SHP77 treated with DMSO at 0.1 percent for 48 hours (cell line): ENCODE measurements at regions not wholly inside any gene's neighbourhood (a gene's known extent, or its start where the extent isn't known, plus 50 kb on each side); places are given as distances from the start of the nearest gene placed in this dataset.

ENCODE experiments used
- DNase-seq: peaks from one replicate; lab custom pipeline; 2025; lab: John Stamatoyannopoulos, UW

GRCh38 chr14:80378084-80378690 lies 166.9 kb upstream of the DIO2 start:
- no peak for DNase-seq

GRCh38 chr14:80364816-80365215 lies 153.5 kb upstream of the DIO2 start:
- no peak for DNase-seq

DNA sequence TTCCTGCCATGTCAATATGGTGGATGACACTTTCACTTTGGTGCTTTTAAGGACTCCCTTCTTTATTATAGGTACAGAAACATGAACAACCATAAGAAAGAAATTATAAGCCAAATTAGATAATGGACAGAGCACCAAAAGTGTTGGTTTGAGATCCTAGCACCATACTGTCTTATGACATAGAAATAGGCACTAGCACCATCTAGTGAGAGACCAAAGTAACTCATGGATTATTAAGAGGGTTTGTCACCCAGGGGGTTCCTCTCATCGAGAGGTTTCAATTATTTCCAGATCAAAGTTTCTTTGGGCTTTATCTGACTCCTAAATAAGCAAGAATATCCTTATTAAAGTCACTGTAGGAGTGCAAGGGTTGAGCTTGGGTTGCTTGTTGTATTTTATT lies 153.0 kb upstream of the DIO2 start:
- no peak for DNase-seq

GRCh38 chr14:80358112-80358511 lies 146.8 kb upstream of the DIO2 start:
- no peak for DNase-seq

DNA sequence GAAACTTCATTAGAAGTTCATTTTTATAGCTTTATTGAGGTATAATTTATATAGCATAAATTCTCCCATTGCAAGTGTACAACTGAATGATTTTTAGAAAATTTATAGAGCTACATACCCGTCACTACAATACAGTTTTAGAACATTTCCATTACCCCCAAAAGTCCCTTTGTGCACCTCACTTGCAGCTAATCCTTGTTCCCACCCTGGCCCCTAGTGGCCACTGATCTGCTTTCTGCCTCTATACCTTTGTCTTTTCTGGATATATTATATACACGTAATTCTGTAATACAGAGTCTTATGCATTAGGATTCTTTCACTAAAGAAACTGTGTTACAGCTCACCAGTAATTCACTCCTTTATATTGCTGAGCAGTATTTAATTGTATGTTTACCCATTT lies 145.1 kb upstream of the DIO2 start:
- no peak for DNase-seq

DNA sequence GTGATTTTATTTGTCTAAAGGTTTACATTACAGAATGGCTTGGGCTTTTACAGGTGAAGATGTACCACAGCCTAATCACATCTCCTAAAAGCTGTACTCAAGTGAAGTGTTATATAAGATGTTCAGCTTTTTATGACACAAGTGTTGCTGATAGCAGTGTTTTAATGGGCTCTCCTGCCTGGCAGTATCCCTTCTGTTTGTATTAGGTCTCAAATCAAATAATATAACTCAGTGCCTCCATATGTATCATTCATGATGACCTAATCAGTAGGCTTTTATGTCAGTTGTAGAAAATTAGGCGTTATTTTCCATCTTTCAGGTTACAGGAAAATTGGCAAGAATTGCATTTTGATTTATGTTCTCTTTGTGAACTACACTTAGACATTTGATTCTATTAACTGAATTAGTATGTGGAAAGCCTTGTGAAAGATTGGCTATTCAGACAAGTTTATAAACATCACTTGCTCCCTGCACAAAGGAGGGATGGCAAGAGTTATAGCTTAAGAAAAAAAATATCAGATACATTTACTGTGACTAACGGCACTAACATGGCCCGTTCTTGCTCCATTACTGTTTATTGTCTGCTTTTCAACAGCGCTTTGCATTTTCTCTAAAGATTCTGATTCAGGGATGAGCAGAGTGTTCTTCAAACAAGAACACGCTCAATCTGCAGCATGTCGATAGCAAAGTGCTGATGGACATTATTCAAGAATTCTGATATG lies 143.7 kb upstream of the DIO2 start:
- no peak for DNase-seq

- DNase-seq = no peak
Observed at GRCh38 chr14:80352471-80352870, 141.2 kb upstream of the DIO2 start.

- DNase-seq = no peak
Observed at GRCh38 chr14:80350707-80351106, 139.4 kb upstream of the DIO2 start.

DNA sequence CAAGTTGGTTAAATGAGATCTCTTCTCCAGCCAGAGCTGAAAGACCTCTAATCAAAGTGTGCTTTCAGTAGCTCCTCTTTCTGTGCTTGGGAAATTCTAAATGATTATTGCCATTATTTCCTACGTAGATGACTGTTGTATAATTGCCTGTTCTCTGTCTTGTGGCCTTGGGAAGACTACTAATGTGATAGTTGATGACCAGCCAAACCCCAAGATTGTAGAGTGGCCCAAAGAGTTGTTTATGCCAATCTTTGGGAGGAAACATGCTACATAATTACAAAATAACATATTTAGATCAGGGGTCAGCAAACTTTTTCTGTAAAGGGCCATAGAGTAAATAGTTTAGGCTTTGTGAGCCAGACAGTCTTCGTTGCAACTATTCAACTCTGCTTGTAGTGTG lies 135.1 kb upstream of the DIO2 start:
- DNase-seq = no peak

DNA sequence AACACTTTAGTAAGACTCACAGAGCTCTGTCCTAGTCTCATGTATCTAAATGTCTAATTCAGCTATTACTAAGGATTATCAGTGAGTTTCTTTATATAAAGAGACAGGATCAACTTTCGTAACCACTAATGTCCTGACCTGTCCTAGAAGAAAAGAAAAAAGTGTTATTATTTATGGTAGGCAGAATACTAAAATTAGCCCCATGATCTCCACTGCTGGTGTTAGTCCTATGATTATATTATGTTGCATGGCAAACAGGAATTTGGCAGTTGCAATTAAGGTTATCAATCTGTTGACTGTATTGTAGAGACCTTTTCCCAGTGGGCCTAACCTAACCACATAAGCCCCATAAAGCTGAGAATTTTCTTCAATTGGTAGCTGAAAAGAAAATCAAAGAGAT lies 132.9 kb upstream of the DIO2 start:
- DNase-seq = no peak

DNA sequence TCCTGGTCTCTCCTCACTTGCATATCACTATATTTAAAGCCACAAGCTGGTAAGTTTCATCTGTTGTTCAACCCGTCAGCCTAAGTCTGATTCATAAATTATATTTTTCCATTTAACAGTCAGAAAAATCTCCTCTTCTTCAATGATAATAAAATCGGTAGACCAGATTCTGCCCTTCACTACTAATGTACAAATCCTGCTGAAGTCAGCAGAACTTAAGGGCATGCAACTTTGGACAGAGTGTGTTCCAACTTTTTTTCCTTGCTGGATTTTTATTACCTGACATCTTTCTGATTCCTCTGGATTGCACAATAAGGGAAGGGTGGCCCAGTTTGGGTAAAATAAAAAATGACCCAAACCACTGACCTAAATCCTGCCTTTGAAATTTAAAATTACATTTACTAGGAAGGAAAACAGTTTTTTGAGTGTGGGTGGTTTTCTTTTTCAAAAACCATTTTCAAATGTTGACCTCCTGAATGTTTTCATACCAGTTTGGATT lies 125.4 kb upstream of the DIO2 start:
- no peak for DNase-seq

DNA sequence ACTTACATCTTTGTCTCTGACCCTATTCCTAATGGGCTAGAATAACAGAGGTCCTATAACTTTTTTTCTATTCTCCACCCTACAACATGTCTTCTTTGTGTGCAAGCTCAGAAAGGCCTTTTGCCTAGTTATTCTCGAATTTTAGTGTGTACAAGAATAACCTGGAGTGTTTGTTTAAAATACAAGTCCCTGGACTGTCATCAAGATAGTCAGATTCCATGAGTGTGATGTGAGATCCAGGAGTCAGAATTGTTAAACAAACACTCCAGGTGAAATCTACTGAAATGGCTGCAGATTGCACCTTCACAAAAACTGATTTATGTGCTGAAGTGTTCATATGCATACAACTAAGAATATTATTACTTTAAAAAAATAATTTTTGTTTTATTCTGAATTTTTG lies 114.4 kb upstream of the DIO2 start:
- DNase-seq = no peak

DNA sequence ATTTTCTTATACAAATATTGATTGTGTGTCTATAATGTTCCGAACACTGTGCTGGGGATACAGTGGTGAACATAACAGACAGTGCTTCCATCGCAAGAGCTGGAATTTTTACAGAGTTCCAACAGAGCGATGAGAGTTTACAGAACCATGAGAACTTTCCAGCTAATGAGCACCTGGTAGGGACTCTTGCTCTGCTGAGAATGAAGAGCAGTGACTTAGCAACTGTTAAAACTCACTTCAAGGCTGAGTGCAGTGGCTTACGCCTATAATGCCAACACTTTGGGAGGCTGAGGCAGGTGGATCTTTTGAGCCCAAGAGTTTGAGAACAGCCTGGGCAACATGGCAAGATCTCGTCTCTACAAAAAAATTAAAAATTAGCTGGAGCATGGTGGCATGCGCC lies 113.8 kb upstream of the DIO2 start:
- DNase-seq = no peak

GRCh38 chr14:80324649-80325048 lies 113.3 kb upstream of the DIO2 start:
- DNase-seq = no peak

DNA sequence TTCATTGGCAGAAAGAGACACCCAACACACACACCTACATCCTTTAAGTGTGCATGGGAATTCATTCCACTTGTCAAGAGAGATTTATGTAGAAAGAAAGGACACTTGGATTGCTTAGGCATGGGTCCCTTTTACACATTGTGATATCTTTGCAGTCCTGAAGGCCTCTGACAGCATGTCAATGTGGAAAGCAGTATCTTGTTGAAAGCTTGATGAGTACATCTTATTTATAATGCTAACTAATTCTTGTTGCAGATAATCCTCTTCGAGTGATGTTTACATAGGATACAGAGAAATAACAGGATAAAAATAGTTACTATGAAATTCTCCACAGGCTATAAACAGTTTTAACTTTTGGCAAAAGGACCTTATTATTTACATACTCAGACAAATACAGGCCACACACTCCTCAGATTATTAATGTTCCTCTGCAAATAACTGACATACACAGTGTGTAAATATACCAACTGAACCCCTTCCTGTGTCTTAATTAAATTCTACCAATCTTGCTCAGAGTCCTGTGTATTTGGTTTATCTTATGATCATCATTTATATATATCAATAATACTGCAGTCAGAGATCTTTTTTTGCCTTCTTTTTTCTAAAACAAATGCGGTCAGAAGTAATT lies 111.8 kb upstream of the DIO2 start:
- no peak for DNase-seq

DNA sequence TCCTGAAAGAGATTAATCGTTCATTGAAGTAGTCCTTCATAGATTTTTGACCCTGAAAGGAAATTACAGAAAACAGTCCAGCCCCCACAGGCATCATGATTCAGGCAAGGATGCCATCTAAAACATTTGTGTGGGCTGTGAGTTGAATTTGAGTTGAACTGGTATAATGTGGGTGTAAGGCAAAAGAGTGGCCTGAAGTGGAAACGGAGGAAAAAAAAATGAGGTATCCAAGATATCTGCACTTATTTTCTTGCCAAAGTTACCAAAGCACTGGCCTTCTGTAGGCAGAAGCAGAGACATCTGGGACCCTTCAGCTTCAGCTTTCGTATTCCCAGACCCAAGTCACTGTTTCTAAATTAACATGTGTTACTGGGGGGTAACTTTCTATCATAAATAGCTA lies 105.1 kb upstream of the DIO2 start:
- no peak for DNase-seq

- no peak for DNase-seq
Observed at GRCh38 chr14:80315681-80316080, 104.4 kb upstream of the DIO2 start.

GRCh38 chr14:80313806-80314205 lies 102.5 kb upstream of the DIO2 start:
- DNase-seq = no peak

DNA sequence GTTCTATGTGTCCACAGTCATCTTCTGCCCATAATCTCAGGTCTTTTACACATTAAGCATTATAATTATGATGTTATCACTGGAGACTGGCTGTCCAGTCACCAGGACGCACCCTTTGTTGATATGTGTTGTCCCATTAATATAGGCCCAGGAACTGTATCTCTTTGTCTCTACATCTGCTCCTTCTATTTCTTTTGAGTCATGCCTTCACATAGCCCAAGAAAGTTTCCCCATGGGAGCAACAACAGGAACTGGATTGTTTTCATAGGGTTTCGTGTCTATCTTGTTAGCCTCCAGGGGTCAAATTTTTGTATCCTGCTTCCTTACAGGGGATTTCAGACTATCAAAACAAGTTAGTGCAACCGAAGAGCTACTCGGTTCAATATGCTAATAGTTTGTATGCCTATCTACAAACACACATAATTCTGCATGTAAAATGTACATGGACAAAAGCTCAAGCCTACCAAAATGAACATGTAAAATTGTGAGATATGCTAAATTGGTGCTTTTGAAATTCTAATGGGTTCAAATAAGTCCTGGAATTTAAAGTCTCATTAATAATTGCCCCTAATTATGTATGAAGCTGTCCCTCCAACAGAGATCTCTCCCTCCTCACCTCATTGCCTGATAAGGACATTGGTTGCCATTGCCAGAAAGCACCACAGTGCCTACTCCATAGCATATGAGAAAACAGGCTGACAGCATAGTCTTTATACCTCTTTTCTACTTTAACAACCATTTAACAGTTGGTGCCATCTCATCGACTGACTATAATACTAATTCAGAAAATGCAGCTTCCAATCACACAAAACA lies 99.8 kb upstream of the DIO2 start:
- DNase-seq = no peak

DNA sequence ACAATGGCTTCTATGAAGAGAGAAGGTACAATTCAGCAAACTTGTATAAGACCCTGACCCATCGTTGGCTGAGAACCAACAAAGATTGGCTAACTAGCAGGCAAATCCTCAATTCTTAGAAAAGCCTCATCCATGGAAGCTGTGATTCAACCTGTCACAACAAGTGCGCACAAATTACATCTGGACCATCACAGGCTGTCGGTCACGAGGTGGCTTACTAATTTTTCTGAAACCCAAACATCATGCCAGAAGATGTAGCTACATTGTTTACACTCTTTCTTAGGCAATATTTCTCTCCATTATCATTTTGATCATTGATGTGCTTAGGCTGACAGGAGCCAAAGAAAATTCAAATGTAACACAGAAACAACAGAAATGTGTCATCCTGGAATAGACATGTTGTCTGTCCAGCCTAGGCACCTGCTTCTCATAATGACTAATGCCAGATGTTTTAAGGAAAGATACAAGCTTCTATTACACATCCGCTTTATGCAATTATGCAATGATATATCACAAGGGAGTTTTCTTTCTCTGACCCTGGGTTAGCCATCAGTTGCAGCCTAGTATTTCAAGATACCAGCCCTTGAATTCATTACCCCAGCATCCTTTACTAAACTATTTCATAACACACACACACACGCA lies 92.9 kb upstream of the DIO2 start:
- DNase-seq = no peak

GRCh38 chr14:80300351-80300750 lies 89.0 kb upstream of the DIO2 start:
- DNase-seq = no peak

DNA sequence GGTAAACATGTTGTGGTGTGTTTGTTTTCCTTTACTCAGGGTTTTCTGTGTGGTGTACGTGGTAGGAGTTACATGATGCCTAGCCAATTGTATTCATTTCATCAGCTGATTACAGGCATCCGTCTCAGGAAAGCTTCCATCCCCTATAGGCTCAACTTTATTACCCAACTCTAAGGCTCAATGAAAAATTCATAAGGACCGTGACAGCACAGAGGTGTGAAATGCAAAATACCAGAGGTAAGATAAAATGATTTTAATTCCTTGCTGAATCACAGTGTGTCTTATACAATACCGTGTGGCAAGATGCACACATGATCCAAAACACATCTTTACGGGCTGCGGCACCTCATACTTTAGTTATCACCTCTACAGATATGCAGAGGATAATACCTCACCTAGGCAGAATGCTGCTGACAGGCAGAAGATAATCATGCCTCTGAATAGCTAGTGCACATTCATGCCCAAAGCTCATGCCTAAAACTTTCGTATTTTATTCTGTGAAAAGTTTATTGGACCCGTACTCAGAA lies 87.2 kb upstream of the DIO2 start:
- DNase-seq = no peak
